Skeletal muscle satellite cell (primary cell): ENCODE measurements at regions not wholly inside any gene's neighbourhood (a gene's known extent, or its start where the extent isn't known, plus 50 kb on each side); places are given as distances from the start of the nearest gene placed in this dataset.

ENCODE experiments used
- H3K27me3 ChIP-seq: 2 replicates; pipeline ENCODE4 v1.7.0; 2013; ENCODE audit warnings: low read length; ENCODE audit not compliant: control insufficient read depth, insufficient read depth
- H3K36me3 ChIP-seq: 2 replicates; pipeline ENCODE4 v1.7.0; 2013; ENCODE audit warnings: mild to moderate bottlenecking, control low read depth, low read length; ENCODE audit not compliant: insufficient read depth
- H3K4me1 ChIP-seq: 2 replicates; pipeline ENCODE4 v1.7.0; 2013; ENCODE audit warnings: low read length; ENCODE audit not compliant: control insufficient read depth, insufficient read depth
- H3K4me2 ChIP-seq: 2 replicates; pipeline ENCODE4 v1.7.0; 2013; ENCODE audit warnings: mild to moderate bottlenecking, low read length
- H3K4me3 ChIP-seq: 2 replicates; pipeline ENCODE4 v1.7.0; 2013; ENCODE audit warnings: low read length
- H3K9ac ChIP-seq: 2 replicates; pipeline ENCODE4 v1.7.0; 2013; ENCODE audit warnings: mild to moderate bottlenecking, low read depth, low read length, moderate library complexity
- H3K9me3 ChIP-seq: replicated peaks from 2 replicates; pipeline ENCODE4 v1.7.0; 2013; ENCODE audit warnings: mild to moderate bottlenecking, control low read depth, low read length

DNA sequence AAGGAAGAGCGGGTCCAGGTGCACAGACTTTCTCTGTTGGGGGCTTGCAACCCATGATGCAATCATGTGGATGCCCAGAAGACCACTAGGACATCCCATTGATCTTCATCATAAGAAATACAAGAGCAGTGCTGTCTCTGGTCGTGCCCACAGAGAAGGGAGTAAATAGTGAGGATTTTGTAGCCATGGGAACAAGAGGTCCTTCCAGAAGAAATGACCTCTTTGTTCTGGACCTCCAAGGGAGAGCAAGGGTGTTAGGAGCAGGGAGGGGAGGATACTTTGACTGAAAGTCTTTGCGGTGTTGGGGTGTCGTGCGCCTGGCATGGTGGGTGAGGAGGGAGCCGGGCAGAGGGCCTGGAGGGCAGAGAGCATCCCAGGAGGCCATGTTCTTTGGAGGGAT, 55.0 kb upstream of the EN2 start:
- Histone ChIP-seq H3K9ac (no peak overlapping the region), H3K36me3 (no peaks in the 10 kb centered on the region), H3K27me3 (peaks cover 25% of the 10 kb centered on the region), H3K4me3 (no peak overlapping the region), H3K4me2 (no peak overlapping the region), H3K4me1 (no peaks in the 10 kb centered on the region), H3K9me3 (no peaks in the 10 kb centered on the region)

DNA sequence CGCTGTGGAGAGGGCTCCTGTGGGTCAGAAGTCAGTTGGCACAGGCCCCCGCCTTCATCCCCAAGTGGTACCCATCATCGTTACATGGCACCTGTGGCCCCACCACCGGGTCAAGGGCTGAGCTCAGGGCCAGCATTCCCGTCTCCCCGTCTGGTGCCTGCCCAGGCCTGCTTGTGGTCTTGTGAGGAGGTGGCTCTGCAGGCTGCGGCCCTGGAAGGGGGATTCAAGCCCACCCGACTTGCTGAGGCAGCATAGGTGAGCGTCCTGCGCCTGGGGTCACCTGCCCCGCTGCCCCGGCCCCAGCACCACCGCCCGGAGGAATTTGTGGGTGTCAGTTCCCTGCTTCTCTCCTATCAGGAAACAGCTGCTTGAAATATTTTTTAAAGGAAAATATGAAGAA, 53.0 kb upstream of the EN2 start:
- H3K9me3 ChIP-seq, result no peaks in the 10 kb centered on the region
- no peak overlapping the region for H3K9ac ChIP-seq
- H3K4me1 ChIP-seq, result no peaks in the 10 kb centered on the region
- H3K4me2 ChIP-seq, result no peak overlapping the region
- no peaks in the 10 kb centered on the region for H3K36me3 ChIP-seq
- H3K27me3 ChIP-seq, result peaks cover 24% of the 10 kb centered on the region
- no peak overlapping the region for H3K4me3 ChIP-seq

DNA sequence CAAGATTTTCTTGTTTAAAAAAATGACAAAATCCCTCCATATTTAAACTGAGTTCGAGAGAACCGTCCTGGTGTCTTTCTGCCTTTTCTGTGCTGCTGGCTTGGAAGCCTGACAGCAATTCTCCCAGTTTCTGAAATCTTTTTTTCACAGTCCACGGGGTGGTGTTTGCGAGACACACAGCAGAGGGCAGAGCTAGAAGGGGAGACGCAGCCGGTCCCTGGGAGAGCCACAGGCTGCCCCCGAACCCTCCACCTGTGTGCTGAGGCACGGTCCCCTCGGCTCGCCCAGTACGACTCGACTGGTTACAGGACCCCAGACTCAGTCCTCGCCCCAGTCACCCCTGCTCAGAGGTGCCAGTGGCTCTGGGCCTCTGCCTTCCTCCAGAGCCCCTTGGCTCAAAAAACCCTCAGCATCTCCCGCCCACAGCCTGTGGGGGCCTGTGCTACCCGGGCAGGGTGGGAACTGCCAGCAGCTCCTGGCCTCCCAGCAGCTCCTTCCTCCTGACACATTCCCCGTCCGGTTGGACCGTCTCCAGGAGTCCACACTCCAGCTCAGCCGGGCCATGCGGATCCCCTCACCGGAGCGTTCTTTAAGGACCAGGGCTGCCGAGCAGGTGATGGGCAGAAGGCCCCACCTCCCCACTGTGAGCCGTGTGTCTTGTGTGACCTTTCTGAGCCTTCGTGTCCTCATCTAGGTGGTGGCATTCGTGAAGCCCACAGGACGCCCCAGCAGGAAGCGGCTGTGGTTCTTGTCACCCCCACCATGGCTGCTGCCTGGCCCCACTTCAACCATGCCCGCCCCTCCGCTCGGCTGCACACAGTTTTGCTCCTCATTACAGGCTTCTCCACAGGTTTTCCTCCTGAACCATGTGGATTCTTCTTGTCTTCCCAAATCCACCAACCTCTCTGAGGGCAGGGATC, 52.3 kb upstream of the EN2 start:
- peaks cover 18% of the 10 kb centered on the region for H3K27me3 ChIP-seq

DNA sequence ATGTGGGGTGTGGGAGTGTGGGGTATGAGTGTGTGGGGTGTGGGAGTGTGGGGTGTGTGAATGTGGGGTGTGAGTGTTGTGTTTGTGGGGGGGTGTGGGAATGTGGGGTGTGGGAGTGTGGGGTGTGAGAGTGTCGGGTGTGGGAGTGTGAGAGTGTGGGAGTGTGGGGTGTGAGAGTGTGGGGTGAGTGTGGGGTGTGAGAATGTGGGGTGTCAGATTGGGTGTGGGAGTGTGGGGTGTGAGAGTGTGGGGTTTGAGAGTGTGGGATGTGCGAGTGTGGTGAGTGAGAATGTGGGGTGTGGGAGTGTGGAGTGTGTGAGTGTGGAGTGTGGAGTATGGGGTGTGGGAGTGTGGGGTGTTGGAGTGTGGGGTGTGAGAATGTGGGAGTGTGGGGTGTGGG, 50.1 kb upstream of the EN2 start:
- H3K9ac ChIP-seq, result no peak overlapping the region
- H3K9me3 ChIP-seq, result no peaks in the 10 kb centered on the region
- H3K36me3 ChIP-seq, result no peaks in the 10 kb centered on the region
- no peak overlapping the region for H3K4me2 ChIP-seq
- H3K4me3 ChIP-seq, result no peak overlapping the region
- no peaks in the 10 kb centered on the region for H3K4me1 ChIP-seq
- H3K27me3 ChIP-seq, result peaks cover 15% of the 10 kb centered on the region

More for the DNA sequence above, 52.3 kb upstream of the EN2 start:
- Histone ChIP-seq H3K36me3 (no peaks in the 10 kb centered on the region), H3K4me2 (no peak overlapping the region), H3K9ac (no peak overlapping the region), H3K9me3 (no peaks in the 10 kb centered on the region), H3K4me1 (no peaks in the 10 kb centered on the region), H3K4me3 (no peak overlapping the region)
